Skin of body (tissue), 1 donor: ENCODE measurements at regions not wholly inside any gene's neighbourhood (a gene's known extent, or its start where the extent isn't known, plus 50 kb on each side); places are given as distances from the start of the nearest gene placed in this dataset.

ENCODE experiments used
- DNase-seq: peaks from one replicate; lab custom pipeline; 2025; lab: John Stamatoyannopoulos, UW

- DNase-seq, result no peak
Observed at GRCh38 chrX:121102101-121102500, 54.7 kb downstream of the GLUD2 start.

GRCh38 chrX:121103381-121103780 is 56.0 kb downstream of the GLUD2 start:
- DNase-seq, result no peak

GRCh38 chrX:121106484-121107235 is 59.2 kb downstream of the GLUD2 start:
- no peak for DNase-seq

- DNase-seq, result no peak
Observed at GRCh38 chrX:121109986-121110385, 62.6 kb downstream of the GLUD2 start.

- no peak for DNase-seq
Observed at GRCh38 chrX:121110536-121110935, 63.1 kb downstream of the GLUD2 start.

- peak; percentile 2 for DNase-seq
Observed at GRCh38 chrX:121114691-121115090, 67.3 kb downstream of the GLUD2 start.

- DNase-seq, result no peak
Observed at GRCh38 chrX:121120690-121121605, 73.5 kb downstream of the GLUD2 start.

GRCh38 chrX:121122332-121122731 is 74.9 kb downstream of the GLUD2 start:
- no peak for DNase-seq

- no peak for DNase-seq
Observed at GRCh38 chrX:121128925-121129877, 81.8 kb downstream of the GLUD2 start.

GRCh38 chrX:121132675-121133074 is 85.3 kb downstream of the GLUD2 start:
- DNase-seq, result no peak

GRCh38 chrX:121135488-121136207 is 88.2 kb downstream of the GLUD2 start:
- no peak for DNase-seq

- DNase-seq, result no peak
Observed at GRCh38 chrX:121146059-121146628, 98.7 kb downstream of the GLUD2 start.

GRCh38 chrX:121150217-121150616 is 102.8 kb downstream of the GLUD2 start:
- DNase-seq, result no peak

GRCh38 chrX:121151293-121151692 is 103.9 kb downstream of the GLUD2 start:
- no peak for DNase-seq

- no peak for DNase-seq
Observed at GRCh38 chrX:121154858-121155404, 107.5 kb downstream of the GLUD2 start.

GRCh38 chrX:121160987-121161386 is 113.6 kb downstream of the GLUD2 start:
- DNase-seq, result no peak

- no peak for DNase-seq
Observed at GRCh38 chrX:121161501-121161933, 114.1 kb downstream of the GLUD2 start.

GRCh38 chrX:121163443-121163842 is 116.0 kb downstream of the GLUD2 start:
- no peak for DNase-seq

- no peak for DNase-seq
Observed at GRCh38 chrX:121165930-121166359, 118.5 kb downstream of the GLUD2 start.
